BJ (cell line): ENCODE measurements at regions not wholly inside any gene's neighbourhood (a gene's known extent, or its start where the extent isn't known, plus 50 kb on each side); places are given as distances from the start of the nearest gene placed in this dataset.

Experiments used
- CTCF ChIA-PET: fragments of 350-600 bp; formaldehyde crosslinking; extraction: SDS; loops from one replicate; lab custom pipeline; 2021; ENCODE audit warnings: antibody characterized with exemption, inconsistent platforms; lab: Yijun Ruan, JAX
- POLR2A ChIA-PET: fragments of 300-600 bp; sonication (Branson Sonifier 250); formaldehyde crosslinking; extraction: SDS; loops from one replicate; lab custom pipeline; 2021; ENCODE audit warnings: antibody characterized with exemption; lab: Charles Lee
- DNase-seq: peaks from one replicate; pipeline ENCODE4 v3.0.0-alpha.2; 2011; ENCODE audit warnings: low read depth
- H3K27me3 ChIP-seq: 2 replicates; pipeline ENCODE4 v1.6.0; 2011; ENCODE audit warnings: low read length; ENCODE audit not compliant: control insufficient read depth, insufficient read depth
- H3K36me3 ChIP-seq: 2 replicates; pipeline ENCODE4 v1.5.1; 2011; ENCODE audit warnings: low read length; ENCODE audit not compliant: control insufficient read depth, insufficient read depth
- H3K4me3 ChIP-seq: 2 replicates; pipeline ENCODE4 v1.5.1; 2011; ENCODE audit warnings: low read depth, mild to moderate bottlenecking, control low read depth, low read length
- CTCF ChIP-seq: IDR thresholded peaks from 2 replicates; pipeline ENCODE4 v1.5.1; 2011; ENCODE audit warnings: low read depth, mild to moderate bottlenecking, control low read depth, inconsistent platforms, low read length, moderate library complexity; ENCODE audit not compliant: insufficient read depth

GRCh38 chr14:76581592-76581991 lies 179.7 kb upstream of the VASH1 start:
- H3K27me3 ChIP-seq = no peaks in the 10 kb centered on the region
- no peak overlapping the region for H3K4me3 ChIP-seq
- H3K36me3 ChIP-seq = no peaks in the 10 kb centered on the region
- CTCF ChIA-PET = no interaction called here
- no peak for DNase-seq
- no peak for TF ChIP-seq CTCF
- POLR2A ChIA-PET = no interaction called here

GRCh38 chr14:76582447-76582846 lies 178.8 kb upstream of the VASH1 start:
- no peaks in the 10 kb centered on the region for H3K27me3 ChIP-seq
- TF ChIP-seq CTCF = no peak
- DNase-seq = no peak
- no peak overlapping the region for H3K4me3 ChIP-seq
- CTCF ChIA-PET = no interaction called here
- POLR2A ChIA-PET = no interaction called here
- H3K36me3 ChIP-seq = no peaks in the 10 kb centered on the region

- no peak for DNase-seq
- TF ChIP-seq CTCF = no peak
- H3K27me3 ChIP-seq = no peaks in the 10 kb centered on the region
- CTCF ChIA-PET = no interaction called here
- POLR2A ChIA-PET = no interaction called here
- no peak overlapping the region for H3K4me3 ChIP-seq
- H3K36me3 ChIP-seq = no peaks in the 10 kb centered on the region
Measured at GRCh38 chr14:76583174-76583573, 178.1 kb upstream of the VASH1 start.

GRCh38 chr14:76583805-76584204 lies 177.5 kb upstream of the VASH1 start:
- no peak for DNase-seq
- TF ChIP-seq CTCF = no peak
- Histone ChIP-seq H3K4me3 (no peak overlapping the region), H3K27me3 (no peaks in the 10 kb centered on the region), H3K36me3 (no peaks in the 10 kb centered on the region)
- POLR2A ChIA-PET = no interaction called here
- CTCF ChIA-PET = no interaction called here

GRCh38 chr14:76584271-76584702 lies 177.0 kb upstream of the VASH1 start:
- POLR2A ChIA-PET = no interaction called here
- Histone ChIP-seq H3K27me3 (no peaks in the 10 kb centered on the region), H3K36me3 (no peaks in the 10 kb centered on the region), H3K4me3 (no peak overlapping the region)
- CTCF ChIA-PET = no interaction called here
- DNase-seq = no peak
- TF ChIP-seq CTCF = no peak
